Fibroblast of lung (primary cell): ENCODE measurements at regions not wholly inside any gene's neighbourhood (a gene's known extent, or its start where the extent isn't known, plus 50 kb on each side); places are given as distances from the start of the nearest gene placed in this dataset.

Experiments used
- DNase-seq, 2 donors: peaks; one replicate each; pipeline versions ENCODE4 v3.0.0 to v3.0.0-alpha.2; 2010; ENCODE audit warnings: low read depth in 2 of 2
- H2AFZ ChIP-seq: 2 replicates; pipeline ENCODE4 v1.5.1; 2012; ENCODE audit warnings: low read length, control low read depth, inconsistent platforms
- H3K27ac ChIP-seq: 2 replicates; pipeline ENCODE4 v1.5.1; 2011; ENCODE audit warnings: low read length, control low read depth; ENCODE audit not compliant: insufficient read depth
- H3K27me3 ChIP-seq: 2 replicates; pipeline ENCODE4 v1.5.1; 2011; ENCODE audit warnings: mild to moderate bottlenecking, low read length; ENCODE audit not compliant: control insufficient read depth, insufficient read depth
- H3K36me3 ChIP-seq: 2 replicates; pipeline ENCODE4 v1.5.1; 2011; ENCODE audit warnings: low read length; ENCODE audit not compliant: control insufficient read depth, insufficient read depth
- H3K4me1 ChIP-seq: 2 replicates; pipeline ENCODE4 v1.5.1; 2011; ENCODE audit warnings: low read length; ENCODE audit not compliant: control insufficient read depth, insufficient read depth; ENCODE audit errors: extremely low read depth
- H3K4me2 ChIP-seq: 2 replicates; pipeline ENCODE4 v1.5.1; 2011; ENCODE audit warnings: low read length, control low read depth; ENCODE audit not compliant: insufficient read depth; ENCODE audit errors: extremely low read depth
- H3K4me3 ChIP-seq, 4 experiments: fragments of 200-600 bp in 1 of 4; sonication (generic) in 1 of 4; replicated peaks in 1 of 4; 2 replicates each; pipeline ENCODE4 v1.5.1; 2011 to 2016; ENCODE audit warnings: low read length in 4 of 4, low read depth in 3 of 4, mild to moderate bottlenecking in 3 of 4, control low read depth in 2 of 4, inconsistent platforms in 1 of 4, mixed read lengths in 1 of 4; ENCODE audit not compliant: insufficient read depth in 1 of 4; ENCODE audit errors: control extremely low read depth in 1 of 4
- H3K79me2 ChIP-seq: 2 replicates; pipeline ENCODE4 v1.5.1; 2012; ENCODE audit warnings: mild to moderate bottlenecking, low read length, inconsistent platforms; ENCODE audit not compliant: control insufficient read depth, insufficient read depth
- H3K9ac ChIP-seq: 2 replicates; pipeline ENCODE4 v1.5.1; 2011; ENCODE audit warnings: mild to moderate bottlenecking, low read length, control low read depth; ENCODE audit not compliant: insufficient read depth
- H3K9me3 ChIP-seq: 2 replicates; pipeline ENCODE4 v1.5.1; 2012; ENCODE audit warnings: low read depth, low read length; ENCODE audit not compliant: control insufficient read depth, insufficient read depth
- H4K20me1 ChIP-seq: 2 replicates; pipeline ENCODE4 v1.5.1; 2011; ENCODE audit warnings: low read length; ENCODE audit not compliant: control insufficient read depth, insufficient read depth; ENCODE audit errors: extremely low read depth
- CTCF ChIP-seq, 2 donors: IDR thresholded peaks in 1 of 2; conservative IDR thresholded peaks in 1 of 2; 1 replicate in 1 of 2; 2 replicates in 1 of 2; pipeline ENCODE4 v1.5.1; 2011 to 2012; ENCODE audit warnings: low read length in 2 of 2, control low read depth in 1 of 2, inconsistent platforms in 1 of 2, low read depth in 1 of 2, mild to moderate bottlenecking in 1 of 2
- EZH2 ChIP-seq: IDR thresholded peaks from 2 replicates; pipeline ENCODE4 v1.5.1; 2012; ENCODE audit warnings: low read length, control low read depth, mild to moderate bottlenecking; ENCODE audit errors: missing control alignments

GRCh38 chr14:96962337-96962736, 165.2 kb downstream of the VRK1 start:
- no peak overlapping the region for H3K4me3 ChIP-seq
- H4K20me1 ChIP-seq: no peaks in the 10 kb centered on the region
- H3K27ac ChIP-seq: no peak overlapping the region
- H3K9ac ChIP-seq: no peak overlapping the region
- H3K27me3 ChIP-seq: no peaks in the 10 kb centered on the region
- no peaks in the 10 kb centered on the region for H3K9me3 ChIP-seq
- H2AFZ ChIP-seq: no peak overlapping the region
- H3K4me1 ChIP-seq: no peaks in the 10 kb centered on the region
- no peaks in the 10 kb centered on the region for H3K36me3 ChIP-seq
- no peaks in the 10 kb centered on the region for H3K79me2 ChIP-seq
- DNase-seq: no peak
- TF ChIP-seq EZH2 (no peak), CTCF (conservative IDR thresholded peaks at IDR 0.05 in 1 of 2, IDR thresholded peaks at IDR 0.05 in 1 of 2; ENCODE audit: low read depth in 1 of 2, low read length in 2 of 2) (no peak)
- H3K4me2 ChIP-seq: no peak overlapping the region

GRCh38 chr14:96964726-96965415, 167.7 kb downstream of the VRK1 start:
- H3K36me3 ChIP-seq: no peaks in the 10 kb centered on the region
- no peak overlapping the region for H3K9ac ChIP-seq
- no peaks in the 10 kb centered on the region for H3K27me3 ChIP-seq
- H3K9me3 ChIP-seq: no peaks in the 10 kb centered on the region
- no peak overlapping the region for H3K4me2 ChIP-seq
- DNase-seq: no peak
- no peaks in the 10 kb centered on the region for H3K4me1 ChIP-seq
- no peaks in the 10 kb centered on the region for H3K79me2 ChIP-seq
- H2AFZ ChIP-seq: no peak overlapping the region
- no peaks in the 10 kb centered on the region for H4K20me1 ChIP-seq
- TF ChIP-seq EZH2 (no peak), CTCF (conservative IDR thresholded peaks at IDR 0.05 in 1 of 2, IDR thresholded peaks at IDR 0.05 in 1 of 2; ENCODE audit: low read depth in 1 of 2, low read length in 2 of 2) (no peak)
- H3K4me3 ChIP-seq: no peak overlapping the region
- no peak overlapping the region for H3K27ac ChIP-seq

GRCh38 chr14:96965885-96966595, 168.9 kb downstream of the VRK1 start:
- H2AFZ ChIP-seq: no peak overlapping the region
- no peaks in the 10 kb centered on the region for H3K4me1 ChIP-seq
- no peak for DNase-seq
- H3K4me2 ChIP-seq: no peak overlapping the region
- no peak overlapping the region for H3K27ac ChIP-seq
- no peak overlapping the region for H3K4me3 ChIP-seq
- no peaks in the 10 kb centered on the region for H4K20me1 ChIP-seq
- TF ChIP-seq EZH2: no peak
- TF ChIP-seq CTCF (conservative IDR thresholded peaks at IDR 0.05 in 1 of 2, IDR thresholded peaks at IDR 0.05 in 1 of 2; ENCODE audit: low read depth in 1 of 2, low read length in 2 of 2): no peak
- no peaks in the 10 kb centered on the region for H3K9me3 ChIP-seq
- no peak overlapping the region for H3K9ac ChIP-seq
- no peaks in the 10 kb centered on the region for H3K27me3 ChIP-seq
- no peaks in the 10 kb centered on the region for H3K79me2 ChIP-seq
- no peaks in the 10 kb centered on the region for H3K36me3 ChIP-seq
